GM04504 (cell line): ENCODE measurements at regions not wholly inside any gene's neighbourhood (a gene's known extent, or its start where the extent isn't known, plus 50 kb on each side); places are given as distances from the start of the nearest gene placed in this dataset.
"Not testable (repeated sequence)": the region's sequence is repeated elsewhere in the genome, so short reads cannot be mapped to it uniquely, and the experiment has no call there.

Source experiments
- DNase-seq: peaks from one replicate; pipeline ENCODE4 v3.0.0-alpha.2; 2012; ENCODE audit warnings: low read depth

DNA sequence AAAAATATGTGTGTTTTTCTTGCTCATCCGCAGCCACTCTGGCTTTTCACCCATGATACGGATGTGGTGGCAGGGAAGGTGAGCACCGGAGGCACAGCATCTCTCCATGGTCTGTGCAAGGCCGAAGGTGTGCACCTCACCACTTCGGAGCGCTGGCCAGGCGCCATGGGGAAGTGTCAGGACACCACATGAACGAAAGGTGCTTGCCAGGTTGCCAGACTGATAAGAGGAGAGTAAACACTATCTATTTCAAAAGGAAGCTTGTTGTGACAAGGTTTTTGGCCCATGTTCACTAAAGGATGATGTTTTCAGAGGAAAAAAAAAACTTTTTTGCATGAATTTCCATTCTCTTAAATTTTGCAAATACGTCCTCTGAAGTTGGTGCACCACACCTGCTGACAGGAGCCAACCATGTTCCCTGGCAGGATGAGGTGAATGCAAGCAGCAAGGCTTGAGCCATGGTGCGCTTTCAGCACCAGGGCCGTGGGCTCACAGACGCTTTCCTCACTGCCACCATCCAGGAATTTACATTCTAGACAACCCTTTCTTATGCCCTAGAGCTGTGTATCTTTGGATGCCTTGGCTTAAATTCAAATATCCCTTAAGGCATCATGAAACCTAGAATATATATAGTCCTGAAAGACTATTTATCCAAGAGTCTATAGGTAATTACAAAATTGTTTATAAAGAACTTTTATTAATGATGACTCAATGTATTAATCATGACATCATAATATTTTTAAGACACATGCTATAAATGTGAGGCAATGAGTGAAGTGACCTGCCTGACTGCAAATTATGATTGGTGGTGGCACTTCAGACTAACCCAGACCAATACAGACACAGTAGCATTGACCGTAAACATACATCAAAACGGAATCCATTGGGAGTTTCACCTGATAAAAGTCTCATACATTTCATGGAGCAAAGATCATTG is 234.5 kb downstream of the TFAP2A start:
- no peak for DNase-seq

DNA sequence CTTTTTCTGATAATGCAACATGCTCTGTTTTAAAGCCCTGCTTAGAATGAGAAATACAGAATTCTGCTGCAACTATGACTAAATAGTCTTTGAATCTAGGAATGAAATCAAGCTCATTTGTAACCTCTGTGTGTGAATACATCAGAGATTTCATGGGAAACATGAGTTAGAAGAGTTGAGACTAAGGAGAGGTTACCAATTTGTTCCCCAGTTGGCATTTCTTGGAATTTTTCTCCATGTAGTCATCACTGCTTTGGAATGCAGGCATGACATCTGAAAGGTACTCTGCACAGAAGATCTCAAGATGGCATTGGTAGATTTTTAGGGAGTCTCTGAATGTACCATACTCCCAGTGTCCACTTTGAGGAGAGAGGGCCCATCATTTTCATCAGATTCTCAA is 237.2 kb downstream of the TFAP2A start:
- DNase-seq, result no peak

DNA sequence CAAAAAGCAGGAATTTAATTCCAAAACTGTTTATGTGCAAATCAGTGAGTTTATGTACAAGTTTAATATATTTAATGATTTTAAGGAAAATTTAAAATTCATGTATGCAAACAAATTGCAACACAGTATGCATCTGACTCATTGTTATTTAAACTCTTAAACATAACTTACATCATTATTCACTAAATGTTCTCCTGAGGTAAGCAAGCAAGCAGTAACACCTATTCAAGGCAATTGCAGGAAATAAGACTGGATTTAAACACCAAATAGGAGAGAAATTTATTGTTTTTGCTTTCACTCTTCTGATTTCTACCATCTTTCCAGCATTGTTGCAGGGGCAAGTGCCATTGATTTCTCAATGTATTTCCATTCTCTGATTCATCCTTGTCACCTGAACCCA is 239.5 kb downstream of the TFAP2A start:
- DNase-seq, result no peak

DNA sequence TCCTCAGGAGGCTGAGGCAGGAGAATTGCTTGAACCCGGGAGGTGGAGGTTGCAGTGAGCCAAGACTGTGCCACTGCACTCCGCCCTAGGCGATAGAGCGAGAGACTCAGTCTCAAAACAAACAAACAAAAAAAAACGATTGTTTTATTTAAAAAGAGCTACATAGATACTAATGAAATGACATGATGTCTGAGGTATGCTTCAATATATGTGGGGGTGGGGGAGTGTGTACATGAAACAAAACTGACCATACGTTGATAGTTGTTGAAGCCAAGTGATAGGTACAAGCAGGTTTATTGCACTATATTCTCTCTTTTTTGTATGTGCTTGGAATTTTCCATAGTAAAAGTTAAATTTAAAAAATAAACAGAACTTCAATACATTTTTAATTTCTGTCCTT is 240.1 kb downstream of the TFAP2A start:
- DNase-seq, result no peak

DNA sequence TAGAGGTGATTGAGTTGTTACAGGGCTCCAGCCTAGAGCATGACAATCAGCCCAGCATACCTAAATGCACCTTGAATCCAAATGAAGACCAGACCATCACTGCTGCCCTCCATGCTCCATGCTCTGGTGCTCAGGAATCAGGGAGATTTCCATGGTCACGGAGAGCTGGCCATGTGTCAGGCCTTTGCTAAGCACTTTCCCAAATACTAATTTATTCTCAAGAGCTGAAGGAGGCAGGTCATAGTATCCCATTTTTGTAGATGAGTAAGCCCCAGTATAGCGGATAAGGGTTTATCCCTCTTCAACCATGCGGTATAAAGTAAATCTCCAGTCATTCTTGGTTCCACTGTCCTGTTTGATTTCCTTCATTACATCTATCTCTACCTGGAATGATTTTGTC is 240.8 kb downstream of the TFAP2A start:
- DNase-seq, result no peak

DNA sequence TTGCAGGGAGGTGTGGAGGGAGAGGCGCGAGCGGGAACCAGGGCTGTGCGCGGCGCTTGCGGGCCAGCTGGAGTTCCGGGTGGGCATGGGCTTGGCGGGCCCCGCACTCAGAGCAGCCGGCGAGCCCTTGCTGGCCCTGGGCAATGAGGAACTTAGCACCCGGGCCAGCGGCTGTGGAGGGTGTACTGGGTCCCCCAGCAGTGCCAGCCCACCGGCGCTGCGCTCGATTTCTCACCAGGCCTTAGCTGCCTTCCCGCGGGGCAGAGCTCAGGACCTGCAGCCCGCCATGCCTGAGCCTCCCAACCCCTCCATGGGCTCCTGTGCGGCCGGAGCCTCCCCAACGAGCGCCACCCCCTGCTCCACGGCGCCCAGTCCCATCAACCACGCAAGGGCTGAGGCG is 243.2 kb downstream of the TFAP2A start:
- DNase-seq, result not testable (repeated sequence)

DNA sequence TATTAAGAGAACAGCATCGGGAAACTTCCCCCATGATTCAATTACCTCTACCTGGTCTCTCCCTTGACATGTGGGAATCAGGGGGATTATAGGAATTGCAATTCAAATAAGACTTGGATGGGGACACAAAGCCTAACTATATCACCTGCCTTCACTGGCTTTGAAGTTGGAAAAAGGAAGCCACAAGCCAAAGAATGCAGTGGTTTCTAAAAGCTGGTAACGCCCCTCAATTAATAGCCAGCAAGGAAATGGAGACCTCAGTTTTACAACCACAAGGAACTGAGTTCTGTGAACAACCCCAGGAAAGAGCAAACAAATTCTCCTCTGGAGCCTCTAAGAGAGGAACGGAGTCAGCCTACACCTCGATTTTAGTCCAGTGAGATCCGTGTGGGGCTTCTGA is 244.1 kb downstream of the TFAP2A start:
- no peak for DNase-seq

DNA sequence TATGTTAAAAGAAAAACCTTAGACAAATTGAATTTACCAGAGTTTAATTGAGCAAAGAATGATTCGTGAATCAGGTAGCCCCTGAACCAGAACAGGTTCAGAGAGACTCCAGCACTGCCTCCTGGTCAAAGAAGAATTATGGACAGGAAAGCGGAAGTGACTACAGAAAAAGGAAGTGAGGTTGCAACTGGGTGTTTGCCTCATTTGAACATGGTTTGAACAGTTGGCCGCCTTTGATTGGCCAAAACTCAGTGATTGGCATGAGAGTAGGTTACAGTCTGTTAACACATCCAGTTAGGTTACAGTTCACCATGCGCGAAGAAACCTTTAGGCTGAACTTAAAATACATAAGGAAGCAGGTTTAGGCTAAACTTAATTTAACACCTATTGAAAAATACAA is 248.8 kb downstream of the TFAP2A start:
- DNase-seq, result no peak

DNA sequence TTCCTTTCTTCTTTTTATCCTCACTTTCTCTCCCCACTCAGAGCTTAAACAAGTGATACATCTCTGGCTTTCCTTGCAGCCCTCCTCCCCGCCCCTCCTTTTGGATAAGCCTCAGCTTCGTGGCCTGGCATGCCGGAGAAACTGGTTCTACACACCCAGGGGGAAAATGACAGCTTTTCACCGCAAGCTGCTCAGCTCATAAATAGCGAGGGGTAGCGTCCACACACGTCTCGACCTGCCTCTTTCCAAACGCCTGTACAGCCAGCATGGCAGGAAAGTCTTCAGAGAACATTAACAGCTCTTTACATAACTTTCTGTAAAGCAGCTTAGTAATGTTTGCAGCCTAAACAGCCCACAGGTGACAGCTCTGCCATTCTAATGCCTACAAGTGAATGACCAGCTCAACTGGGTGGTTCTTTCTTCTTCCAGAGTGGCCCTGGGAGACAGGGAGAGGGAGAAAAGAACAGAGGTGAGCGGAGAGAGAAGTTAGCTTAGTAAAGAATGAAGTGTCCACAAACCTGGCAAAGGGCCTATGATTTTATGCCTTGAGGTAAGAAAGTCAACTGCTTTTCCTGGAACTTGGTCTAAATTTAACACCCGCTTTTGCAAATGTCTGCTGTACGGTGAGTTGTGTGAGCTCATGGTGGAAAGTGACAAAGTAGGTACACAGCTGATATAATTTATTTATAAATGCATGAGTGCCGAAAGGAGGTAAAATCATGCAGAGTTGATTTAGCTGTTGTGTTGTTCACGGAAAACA is 251.5 kb downstream of the TFAP2A start:
- no peak for DNase-seq

DNA sequence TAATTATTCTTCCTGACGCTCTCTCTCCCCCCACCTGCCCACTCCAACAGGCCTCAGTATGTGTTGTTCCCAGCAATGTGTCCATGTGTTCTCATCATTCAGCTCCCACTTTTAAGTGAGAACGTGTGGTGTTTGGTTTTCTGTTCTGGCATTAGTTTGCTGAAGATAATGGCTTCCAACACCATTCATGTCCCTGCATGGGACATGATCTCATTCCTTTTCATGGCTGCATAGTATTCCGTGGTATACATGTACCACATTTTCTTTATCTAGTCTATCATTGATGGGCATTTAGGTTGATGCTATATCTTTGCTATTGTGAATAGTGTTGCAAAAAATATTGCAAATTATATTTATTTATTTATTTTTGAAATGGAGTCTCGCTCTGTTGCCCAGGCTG is 258.0 kb downstream of the TFAP2A start:
- no peak for DNase-seq

DNA sequence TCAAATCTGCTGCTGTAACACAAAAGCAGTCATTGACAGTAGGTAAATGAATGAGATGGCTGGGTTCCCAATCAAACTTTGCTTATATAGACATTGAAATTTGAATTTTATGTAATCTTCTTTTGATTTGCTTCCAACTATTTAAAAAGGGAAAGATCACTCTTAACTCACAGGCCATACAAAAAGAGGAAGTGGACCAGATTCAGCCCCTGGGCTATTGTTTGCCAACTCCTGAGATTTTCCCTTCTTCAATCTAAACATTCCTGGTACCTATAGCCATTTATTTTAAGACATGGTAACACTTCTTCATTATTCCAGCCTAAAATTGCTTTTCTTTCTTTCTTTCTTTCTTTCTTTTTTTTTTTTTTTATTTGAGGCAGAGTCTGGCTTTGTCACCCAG is 260.6 kb downstream of the TFAP2A start:
- no peak for DNase-seq

DNA sequence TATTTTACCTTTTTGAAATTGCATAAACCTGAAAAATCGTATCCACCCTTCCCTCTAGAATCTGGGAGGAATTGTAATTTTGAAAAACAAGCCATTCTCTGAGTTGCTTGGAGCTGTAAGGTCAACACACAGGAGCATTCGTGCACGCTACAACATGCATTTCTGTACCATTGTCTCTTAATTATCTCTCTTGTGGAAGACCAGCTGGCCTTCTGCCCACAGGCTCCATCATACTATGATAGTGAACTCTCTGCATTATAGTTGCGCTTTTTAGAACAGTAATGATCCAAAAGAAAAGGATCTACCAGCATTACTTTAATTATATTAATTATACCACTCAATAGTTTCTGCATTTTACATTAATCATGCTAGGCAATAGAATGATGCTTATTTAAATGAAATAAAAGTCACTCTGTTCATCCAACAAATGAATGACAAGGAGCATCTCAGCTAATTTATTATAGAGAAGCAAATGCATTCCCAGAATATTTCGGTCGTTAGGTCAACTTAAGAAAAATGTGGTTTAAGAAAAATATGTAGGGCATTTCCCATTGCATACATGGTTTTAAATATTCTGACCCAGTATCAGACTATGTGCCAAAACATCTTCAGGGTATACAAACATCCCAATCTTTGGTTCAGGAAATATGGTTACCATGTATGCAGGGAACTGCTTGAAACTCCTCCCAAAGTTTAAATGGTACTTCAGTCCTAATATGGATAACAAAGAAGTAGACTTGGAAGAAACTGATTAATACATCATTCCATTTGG is 263.5 kb downstream of the TFAP2A start:
- no peak for DNase-seq

DNA sequence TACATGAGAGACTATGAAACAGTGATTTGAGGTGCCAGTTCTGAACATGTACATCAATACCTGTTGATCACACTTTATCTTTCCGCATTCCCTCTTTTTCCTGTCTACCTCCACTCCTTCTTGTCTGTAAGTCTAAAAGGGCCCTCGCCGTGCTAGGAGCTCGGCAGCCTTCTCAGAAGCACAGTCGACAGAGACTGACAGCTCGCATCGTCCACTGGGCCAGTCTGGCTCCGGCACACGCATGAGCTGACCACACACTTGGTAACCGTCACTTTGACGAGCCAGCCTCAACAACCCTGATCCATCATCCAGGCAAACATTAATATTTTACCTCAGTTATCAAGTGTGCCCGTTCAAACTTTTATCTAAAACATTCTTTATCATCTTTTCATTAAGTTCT is 265.3 kb downstream of the TFAP2A start:
- DNase-seq, result no peak

DNA sequence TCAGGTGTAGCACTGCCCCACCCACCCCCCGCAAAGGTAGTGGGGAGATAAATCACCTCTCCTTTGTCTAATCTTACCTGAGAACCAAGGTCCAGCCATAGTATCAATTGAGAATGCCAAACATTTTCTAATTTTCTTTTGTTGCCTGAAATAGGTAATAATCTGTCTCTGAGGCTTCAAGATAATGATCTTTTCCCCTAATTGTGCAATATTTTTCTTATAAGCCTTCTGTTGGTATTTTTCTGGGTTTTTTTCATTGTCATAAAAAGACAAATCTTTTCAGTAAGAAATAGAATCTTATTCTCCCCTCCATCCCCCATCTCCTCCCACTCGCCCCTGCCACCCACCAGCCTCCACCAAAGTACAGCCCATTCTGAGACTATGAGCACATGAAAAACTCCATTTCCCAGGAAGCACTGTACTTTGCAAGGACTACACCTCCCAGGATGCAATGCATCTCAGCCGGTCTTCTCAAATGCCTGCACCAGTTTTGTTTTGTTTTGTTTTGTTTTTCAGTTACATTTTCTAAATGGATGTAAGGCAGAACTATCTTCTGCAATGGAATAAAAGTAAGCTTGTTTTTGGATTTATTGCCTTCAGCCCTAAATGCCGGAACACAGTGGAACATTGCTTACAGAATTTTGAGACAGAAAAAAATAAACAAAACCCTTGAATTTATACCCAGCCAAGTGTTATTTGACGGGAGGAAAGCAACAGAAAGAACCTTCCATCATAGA is 268.0 kb downstream of the TFAP2A start:
- DNase-seq, result no peak

DNA sequence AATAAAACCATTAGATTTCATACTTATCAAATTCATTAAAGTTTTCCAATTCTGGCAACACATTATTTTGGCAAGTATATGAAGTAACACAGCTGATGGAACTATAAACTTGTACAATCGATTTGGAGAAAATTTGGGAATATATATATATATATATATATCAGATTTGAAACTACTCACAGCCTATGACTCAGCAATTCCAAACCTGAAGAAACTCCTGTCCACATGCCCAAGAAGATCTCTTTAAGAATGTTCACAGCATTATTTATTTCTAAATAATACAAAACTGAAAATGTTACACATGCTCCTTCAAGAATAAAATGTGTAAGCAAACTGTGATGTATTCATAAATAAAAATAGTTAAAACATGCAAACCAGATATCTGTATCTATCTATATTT is 270.1 kb downstream of the TFAP2A start:
- DNase-seq, result no peak

DNA sequence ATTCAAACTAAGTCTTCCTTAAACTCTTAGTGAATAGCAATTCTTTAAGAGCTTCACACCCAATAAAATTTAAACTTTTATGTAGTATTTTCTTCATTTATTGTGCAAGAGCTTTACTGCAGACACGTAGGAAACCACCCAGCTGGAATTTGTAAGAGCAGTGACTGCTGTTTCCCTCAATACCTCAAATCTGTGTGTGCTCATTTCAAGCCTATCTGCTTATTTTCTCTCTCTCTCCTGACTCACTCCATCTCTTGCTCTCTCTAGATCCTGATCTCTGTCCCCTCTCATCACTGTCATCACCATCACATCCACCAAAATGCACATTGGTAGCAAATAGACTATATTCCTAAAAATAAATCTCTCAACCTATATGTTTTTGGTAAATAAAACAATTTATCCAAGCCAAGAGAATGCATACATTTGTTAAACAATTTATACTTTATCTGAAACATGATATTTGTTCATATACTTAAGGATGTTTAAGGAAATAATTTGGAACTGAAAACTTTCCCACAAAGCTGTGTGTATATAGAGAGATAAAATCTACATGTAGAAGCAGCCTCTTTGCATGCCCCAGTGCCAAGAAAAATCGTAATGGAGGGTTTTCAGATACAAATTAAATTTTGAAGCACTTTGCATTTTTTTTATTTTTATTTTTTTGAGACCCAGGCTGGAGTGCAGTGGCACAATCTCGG is 273.0 kb downstream of the TFAP2A start:
- DNase-seq, result no peak

DNA sequence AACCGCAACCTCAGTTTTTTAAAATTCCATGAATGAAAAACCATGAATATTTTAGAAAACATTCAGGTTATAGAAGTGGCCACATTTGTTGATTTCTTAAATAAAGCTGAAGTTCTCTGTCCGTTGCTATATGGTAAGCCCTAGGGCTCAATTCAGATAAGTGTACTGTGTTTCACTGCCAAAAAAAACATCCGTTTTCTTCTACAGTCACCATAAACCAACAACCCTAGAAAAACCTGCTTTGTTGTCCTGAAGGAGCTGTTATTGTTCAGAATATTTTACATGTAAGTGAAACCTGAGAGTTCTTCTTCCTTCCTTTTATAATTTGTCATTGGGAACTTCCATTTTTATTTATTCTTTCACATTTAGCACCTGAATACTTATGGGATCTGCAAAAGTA is 274.1 kb downstream of the TFAP2A start:
- no peak for DNase-seq

DNA sequence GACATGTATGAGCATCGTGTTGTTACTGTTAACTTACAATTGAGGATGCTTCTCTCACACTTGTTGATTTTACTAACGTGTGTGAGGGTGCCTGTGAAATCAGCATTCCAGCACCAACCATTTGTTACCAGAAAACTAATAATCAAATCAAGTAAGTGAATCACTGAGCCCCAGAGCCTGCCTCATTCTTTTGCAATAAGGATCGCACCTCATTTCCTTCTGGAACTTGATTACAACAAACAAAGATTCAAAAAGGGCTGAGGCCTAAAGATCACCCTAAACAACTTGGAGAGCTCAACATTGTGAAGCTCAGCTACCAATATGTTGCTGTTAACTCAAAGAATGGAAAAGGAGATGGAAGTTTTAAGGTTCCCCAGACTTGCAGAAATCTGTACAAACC is 274.7 kb downstream of the TFAP2A start:
- DNase-seq, result no peak

DNA sequence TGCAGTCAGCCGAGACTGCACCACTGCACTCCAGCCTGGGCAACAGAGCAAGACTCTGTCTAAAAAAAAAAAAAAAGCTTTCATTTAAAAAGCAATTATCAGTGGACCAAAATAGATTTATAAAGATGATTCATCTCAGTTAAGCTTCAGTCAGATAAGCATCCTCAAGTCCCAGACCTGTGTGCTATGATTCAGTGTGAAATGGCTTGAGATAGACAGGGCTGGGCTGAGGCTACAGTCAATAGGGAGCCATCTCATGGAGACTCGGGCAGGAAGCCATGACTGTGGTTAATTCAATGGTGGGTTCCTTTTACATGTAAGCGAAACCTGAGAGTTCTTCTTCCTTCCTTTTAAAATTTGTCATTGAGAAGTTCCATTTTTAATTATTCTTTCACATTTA is 276.0 kb downstream of the TFAP2A start:
- no peak for DNase-seq

DNA sequence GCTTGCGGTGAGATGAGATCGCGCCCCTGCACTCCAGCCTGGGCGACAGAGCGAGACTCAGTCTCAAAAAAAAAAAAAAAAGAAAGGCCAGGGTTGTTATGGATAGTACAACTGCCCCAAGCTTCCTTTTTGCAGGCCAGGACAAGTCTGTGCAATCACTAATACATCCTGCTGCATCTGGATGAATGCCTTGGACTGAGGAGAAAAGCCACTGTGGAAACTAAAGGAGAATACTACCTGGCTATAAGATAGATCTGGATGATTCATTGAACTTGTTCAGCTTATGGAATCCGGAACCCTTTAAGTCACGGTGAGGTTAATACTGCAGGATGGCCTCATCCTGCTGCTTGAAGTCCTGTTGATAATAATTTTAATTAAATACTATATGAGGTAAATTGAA is 278.2 kb downstream of the TFAP2A start:
- DNase-seq, result no peak

DNA sequence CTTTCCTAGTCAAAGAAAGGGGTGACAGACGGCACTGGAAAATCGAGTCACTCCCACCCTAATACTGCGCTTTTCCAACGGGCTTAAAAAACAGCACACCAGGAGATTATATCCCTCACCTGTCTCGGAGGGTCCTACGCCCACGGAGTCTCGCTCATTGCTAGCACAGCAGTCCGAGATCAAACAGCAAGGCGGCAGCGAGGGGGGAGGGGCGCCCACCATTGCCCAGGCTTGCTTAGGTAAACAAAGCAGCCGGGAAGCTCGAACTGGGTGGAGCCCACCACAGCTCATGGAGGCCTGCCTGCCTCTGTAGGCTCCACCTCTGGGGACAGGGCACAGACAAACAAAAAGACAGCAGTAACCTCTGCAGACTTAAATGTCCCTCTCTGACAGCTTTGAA is 280.7 kb downstream of the TFAP2A start:
- DNase-seq, result not testable (repeated sequence)
